ENCODE measurements at regions not wholly inside any gene's neighbourhood (a gene's known extent, or its start where the extent isn't known, plus 50 kb on each side); places are given as distances from the start of the nearest gene placed in this dataset.

DNA sequence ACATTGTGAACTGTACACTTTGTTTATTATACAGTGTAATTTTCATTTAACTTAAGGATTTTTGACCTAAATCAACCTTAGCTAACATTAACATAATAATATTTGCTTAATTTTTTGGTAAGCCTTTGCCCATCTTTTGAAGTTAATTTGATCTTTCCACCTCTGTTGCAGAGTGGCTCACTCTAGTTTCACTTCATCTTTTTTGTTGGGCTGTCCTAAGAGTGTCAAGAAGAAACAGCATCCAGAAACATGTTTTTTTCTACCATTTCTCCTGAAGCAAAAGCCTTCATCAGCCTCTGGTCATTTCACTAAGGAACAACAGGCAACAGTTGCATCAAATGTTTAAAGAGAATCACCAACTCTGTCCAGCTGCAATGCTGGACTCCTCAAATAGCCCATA, 824.7 kb downstream of the REEP3 start:
- H3K4me1 ChIP-seq (ENCODE audit: control insufficient read depth, insufficient read depth, low read length): no peaks in the 10 kb centered on the region
- no peak overlapping the region for H3K9ac ChIP-seq (ENCODE audit: extremely low read depth, low read length, poor library complexity, severe bottlenecking)
- H3K27ac Mint-ChIP-seq: no peak overlapping the region
- no peak for DNase-seq
- H3K4me3 Mint-ChIP-seq: no peak overlapping the region
- H3K9me3 Mint-ChIP-seq: no peaks in the 10 kb centered on the region
- H3K9me3 ChIP-seq (ENCODE audit: control insufficient read depth, low read length): no peaks in the 10 kb centered on the region
- TF ChIP-seq, protein P1, sequence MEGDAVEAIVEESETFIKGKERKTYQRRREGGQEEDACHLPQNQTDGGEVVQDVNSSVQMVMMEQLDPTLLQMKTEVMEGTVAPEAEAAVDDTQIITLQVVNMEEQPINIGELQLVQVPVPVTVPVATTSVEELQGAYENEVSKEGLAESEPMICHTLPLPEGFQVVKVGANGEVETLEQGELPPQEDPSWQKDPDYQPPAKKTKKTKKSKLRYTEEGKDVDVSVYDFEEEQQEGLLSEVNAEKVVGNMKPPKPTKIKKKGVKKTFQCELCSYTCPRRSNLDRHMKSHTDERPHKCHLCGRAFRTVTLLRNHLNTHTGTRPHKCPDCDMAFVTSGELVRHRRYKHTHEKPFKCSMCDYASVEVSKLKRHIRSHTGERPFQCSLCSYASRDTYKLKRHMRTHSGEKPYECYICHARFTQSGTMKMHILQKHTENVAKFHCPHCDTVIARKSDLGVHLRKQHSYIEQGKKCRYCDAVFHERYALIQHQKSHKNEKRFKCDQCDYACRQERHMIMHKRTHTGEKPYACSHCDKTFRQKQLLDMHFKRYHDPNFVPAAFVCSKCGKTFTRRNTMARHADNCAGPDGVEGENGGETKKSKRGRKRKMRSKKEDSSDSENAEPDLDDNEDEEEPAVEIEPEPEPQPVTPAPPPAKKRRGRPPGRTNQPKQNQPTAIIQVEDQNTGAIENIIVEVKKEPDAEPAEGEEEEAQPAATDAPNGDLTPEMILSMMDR (conservative IDR thresholded peaks at IDR 0.05): no peak
- H3K27ac ChIP-seq (ENCODE audit: low read depth, low read length): no peak overlapping the region
- peaks cover 22% of the 10 kb centered on the region for H3K4me1 Mint-ChIP-seq
- H3K4me3 ChIP-seq (ENCODE audit: low read length): no peak overlapping the region
- H3K27me3 Mint-ChIP-seq (ENCODE audit: insufficient read depth): peaks cover 34% of the 10 kb centered on the region
- no peaks in the 10 kb centered on the region for H3K36me3 ChIP-seq (ENCODE audit: control insufficient read depth, insufficient read depth, low read length)
- peaks cover 47% of the 10 kb centered on the region for H3K27me3 ChIP-seq (ENCODE audit: control insufficient read depth, insufficient read depth, low read length, poor library complexity, severe bottlenecking)
- no peaks in the 10 kb centered on the region for H3K36me3 Mint-ChIP-seq (ENCODE audit: low read depth)

DNA sequence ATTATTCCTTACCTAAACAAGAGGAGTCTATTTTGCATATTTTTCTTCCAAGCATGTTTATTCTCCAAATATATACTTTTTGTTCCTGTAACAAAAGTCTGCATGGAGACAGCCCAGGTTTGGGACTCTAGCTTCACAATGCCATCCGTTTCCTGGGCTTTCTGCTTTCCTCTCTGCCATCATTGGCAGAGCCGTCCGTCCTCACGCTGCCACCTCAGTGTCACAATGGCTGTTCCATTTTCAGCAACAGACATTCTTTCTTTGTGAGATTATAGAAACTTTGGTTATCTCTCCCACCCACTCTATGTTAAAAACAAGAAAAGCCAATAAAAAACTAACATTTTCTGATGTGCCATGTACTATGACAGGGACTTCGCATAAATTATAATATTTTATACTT, 825.2 kb downstream of the REEP3 start:
- Mint-ChIP-seq H3K4me1 (peaks cover 27% of the 10 kb centered on the region), H3K9me3 (no peaks in the 10 kb centered on the region), H3K27ac (no peak overlapping the region), H3K36me3 (ENCODE audit: low read depth) (no peaks in the 10 kb centered on the region), H3K4me3 (no peak overlapping the region), H3K27me3 (ENCODE audit: insufficient read depth) (peaks cover 34% of the 10 kb centered on the region)
- DNase-seq: no peak
- peaks cover 47% of the 10 kb centered on the region for H3K27me3 ChIP-seq (ENCODE audit: control insufficient read depth, insufficient read depth, low read length, poor library complexity, severe bottlenecking)
- TF ChIP-seq, protein P1 (conservative IDR thresholded peaks at IDR 0.05): no peak
- H3K4me1 ChIP-seq (ENCODE audit: control insufficient read depth, insufficient read depth, low read length): peaks cover 2% of the 10 kb centered on the region
- no peak overlapping the region for H3K27ac ChIP-seq (ENCODE audit: low read depth, low read length)
- no peaks in the 10 kb centered on the region for H3K36me3 ChIP-seq (ENCODE audit: control insufficient read depth, insufficient read depth, low read length)
- H3K9ac ChIP-seq (ENCODE audit: extremely low read depth, low read length, poor library complexity, severe bottlenecking): no peak overlapping the region
- WGBS, 2 experiments (ENCODE audit: insufficient coverage in 1 of 2, insufficient read length in 1 of 2): 82 to 98% methylated on average over 3 to 4 of the region's 5 CpGs
- no peak overlapping the region for H3K4me3 ChIP-seq (ENCODE audit: low read length)
- no peaks in the 10 kb centered on the region for H3K9me3 ChIP-seq (ENCODE audit: control insufficient read depth, low read length)

DNA sequence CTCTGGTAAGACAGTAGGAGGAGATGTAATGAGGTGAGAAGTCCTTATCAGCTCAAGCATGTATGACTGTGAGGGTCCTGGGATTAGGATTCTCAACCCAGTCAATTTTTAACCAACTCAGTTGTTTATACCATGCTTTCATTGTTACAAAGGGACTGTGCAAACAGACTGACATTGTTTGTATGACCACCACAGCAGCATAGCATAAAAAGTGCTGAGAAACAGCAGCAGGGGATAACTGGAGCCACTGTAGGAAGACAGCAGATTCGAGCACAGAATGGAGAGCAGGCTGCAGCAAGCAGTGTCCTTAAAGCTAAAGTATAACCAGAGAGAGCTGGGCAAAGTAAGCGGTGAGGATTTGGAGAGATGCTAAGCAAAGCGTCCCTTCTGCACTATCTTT, 829.5 kb downstream of the REEP3 start:
- DNase-seq: peak; percentile 77
- peaks cover 6% of the 10 kb centered on the region for H3K4me1 ChIP-seq (ENCODE audit: control insufficient read depth, insufficient read depth, low read length)
- peaks cover 40% of the 10 kb centered on the region for H3K4me1 Mint-ChIP-seq
- H3K27ac Mint-ChIP-seq: peak overlapping the region; percentile 89
- no peaks in the 10 kb centered on the region for H3K9me3 ChIP-seq (ENCODE audit: control insufficient read depth, low read length)
- no peaks in the 10 kb centered on the region for H3K36me3 Mint-ChIP-seq (ENCODE audit: low read depth)
- no peaks in the 10 kb centered on the region for H3K36me3 ChIP-seq (ENCODE audit: control insufficient read depth, insufficient read depth, low read length)
- 48 to 72% methylated on average over 3 of the region's 3 CpGs for WGBS, 2 experiments (ENCODE audit: insufficient coverage in 1 of 2, insufficient read length in 1 of 2)
- peak overlapping the region; percentile 20 for H3K27ac ChIP-seq (ENCODE audit: low read depth, low read length)
- peak overlapping the region; percentile 10 for H3K4me3 ChIP-seq (ENCODE audit: low read length)
- no peak overlapping the region for H3K9ac ChIP-seq (ENCODE audit: extremely low read depth, low read length, poor library complexity, severe bottlenecking)
- H3K9me3 Mint-ChIP-seq: no peaks in the 10 kb centered on the region
- peaks cover 49% of the 10 kb centered on the region for H3K27me3 ChIP-seq (ENCODE audit: control insufficient read depth, insufficient read depth, low read length, poor library complexity, severe bottlenecking)
- TF ChIP-seq, protein P1 (conservative IDR thresholded peaks at IDR 0.05): no peak
- peaks cover 46% of the 10 kb centered on the region for H3K27me3 Mint-ChIP-seq (ENCODE audit: insufficient read depth)
- no peak overlapping the region for H3K4me3 Mint-ChIP-seq
